Stimulated activated memory B cell treated with anti-CD40 and anti-IgM and Interleukin-4, amounts not matched to agents 10 μg/mL and 1 μg/mL and 100 μg/mL, for 72 hours (primary cell): ENCODE measurements at regions not wholly inside any gene's neighbourhood (a gene's known extent, or its start where the extent isn't known, plus 50 kb on each side); places are given as distances from the start of the nearest gene placed in this dataset.
A peak's percentile ranks its signal among the peaks of the same experiment; 100 is the strongest.

ENCODE experiments used
- ATAC-seq: fragments of 150-1000 bp; cut with Tn5 transposase; 2 replicates; pipeline ENCODE4 v1.10.0; 2021
- H3K27ac Mint-ChIP-seq: one replicate; pipeline ENCODE4 v1.8.0; 2022; ENCODE audit warnings: mild to moderate bottlenecking, mixed read lengths
- H3K27me3 Mint-ChIP-seq: one replicate; pipeline ENCODE4 v1.8.0; 2022; ENCODE audit warnings: mixed read lengths
- H3K36me3 Mint-ChIP-seq: one replicate; pipeline ENCODE4 v1.8.0; 2022; ENCODE audit warnings: mixed read lengths
- H3K4me1 Mint-ChIP-seq: one replicate; pipeline ENCODE4 v1.8.0; 2022; ENCODE audit warnings: mixed read lengths
- H3K4me3 Mint-ChIP-seq: one replicate; pipeline ENCODE4 v1.8.0; 2022; ENCODE audit warnings: mild to moderate bottlenecking, moderate library complexity, mixed read lengths
- H3K9me3 Mint-ChIP-seq: one replicate; pipeline ENCODE4 v1.8.0; 2022; ENCODE audit warnings: mixed read lengths

- Mint-ChIP-seq H3K27ac (peak overlapping the region; percentile 88), H3K4me3 (no peak overlapping the region), H3K27me3 (no peaks in the 10 kb centered on the region), H3K4me1 (peaks cover 13% of the 10 kb centered on the region), H3K9me3 (no peaks in the 10 kb centered on the region), H3K36me3 (peaks cover 4% of the 10 kb centered on the region)
- ATAC-seq = peak; percentile 80
These were observed 51.6 kb upstream of the SRP54 start for GRCh38 chr14:34931206-34931605.

DNA sequence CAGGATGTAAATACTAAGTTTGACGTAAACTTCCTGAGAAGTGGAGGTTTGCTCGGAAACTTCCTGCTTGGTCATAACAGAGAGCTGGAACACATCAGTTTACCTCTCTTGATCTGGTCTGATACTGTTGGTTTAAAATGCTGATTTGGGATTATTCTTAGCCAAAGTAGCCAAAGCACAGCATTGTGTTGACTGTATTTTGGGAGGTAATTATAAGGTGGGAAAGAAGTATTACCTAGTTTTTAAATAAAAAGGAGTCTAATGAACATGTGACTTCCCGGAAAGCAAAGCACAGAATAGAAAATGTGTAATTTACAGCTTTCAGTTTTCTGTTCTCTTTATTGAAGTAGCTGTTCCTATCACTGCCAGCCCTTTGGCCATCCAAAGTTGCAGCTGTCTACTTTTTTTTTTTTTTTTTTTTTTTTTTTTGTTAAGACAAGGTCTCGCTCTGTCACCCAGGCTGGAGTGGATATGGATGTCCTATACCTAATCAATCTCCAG, 52.2 kb upstream of the SRP54 start:
- Mint-ChIP-seq H3K4me1 (peaks cover 13% of the 10 kb centered on the region), H3K27me3 (no peaks in the 10 kb centered on the region), H3K9me3 (no peaks in the 10 kb centered on the region), H3K36me3 (peaks cover 4% of the 10 kb centered on the region), H3K27ac (peak overlapping the region; percentile 88), H3K4me3 (peak overlapping the region; percentile 50)
- peak; percentile 78 for ATAC-seq

DNA sequence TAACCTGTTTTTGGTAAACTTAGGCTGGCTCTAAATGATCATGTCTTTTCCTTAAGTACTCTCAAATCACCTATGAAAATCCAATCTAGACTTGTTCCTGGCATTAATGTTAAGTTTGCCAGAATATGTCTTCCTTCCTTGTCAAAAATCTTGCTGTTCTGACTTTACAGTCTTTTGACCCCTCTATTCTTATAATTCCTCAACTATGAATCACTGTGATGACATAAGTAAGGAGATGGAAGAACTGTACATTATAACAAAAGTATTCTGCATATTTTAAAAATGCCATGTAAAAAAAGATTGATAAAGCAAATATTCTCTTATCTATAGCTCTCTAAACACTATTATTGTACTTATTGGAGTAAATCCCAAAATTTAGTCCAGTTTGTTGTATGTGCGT, 51.4 kb upstream of the BAZ1A start:
- Mint-ChIP-seq H3K4me3 (no peak overlapping the region), H3K36me3 (peaks cover 9% of the 10 kb centered on the region), H3K27ac (no peak overlapping the region), H3K4me1 (peaks cover 13% of the 10 kb centered on the region), H3K27me3 (no peaks in the 10 kb centered on the region), H3K9me3 (no peaks in the 10 kb centered on the region)
- ATAC-seq = no peak
